KBM-7 (cell line): ENCODE measurements at regions not wholly inside any gene's neighbourhood (a gene's known extent, or its start where the extent isn't known, plus 50 kb on each side); places are given as distances from the start of the nearest gene placed in this dataset.
A peak's percentile ranks its signal among the peaks of the same experiment; 100 is the strongest.
"Not testable (repeated sequence)": the region's sequence is repeated elsewhere in the genome, so short reads cannot be mapped to it uniquely, and the experiment has no call there.

Experiments used
- DNase-seq: peaks from one replicate; pipeline ENCODE4 v3.0.0-alpha.2; 2015
- in situ Hi-C: fragments of 300-500 bp; cut with MboI; formaldehyde crosslinking; loops from 2 replicates; pipeline ENCODE4 v1.14.3; 2020; ENCODE audit warnings: low sequenced_read_pairs, low pct_unique_long_range_greater_than_20kb, mixed read lengths

DNA sequence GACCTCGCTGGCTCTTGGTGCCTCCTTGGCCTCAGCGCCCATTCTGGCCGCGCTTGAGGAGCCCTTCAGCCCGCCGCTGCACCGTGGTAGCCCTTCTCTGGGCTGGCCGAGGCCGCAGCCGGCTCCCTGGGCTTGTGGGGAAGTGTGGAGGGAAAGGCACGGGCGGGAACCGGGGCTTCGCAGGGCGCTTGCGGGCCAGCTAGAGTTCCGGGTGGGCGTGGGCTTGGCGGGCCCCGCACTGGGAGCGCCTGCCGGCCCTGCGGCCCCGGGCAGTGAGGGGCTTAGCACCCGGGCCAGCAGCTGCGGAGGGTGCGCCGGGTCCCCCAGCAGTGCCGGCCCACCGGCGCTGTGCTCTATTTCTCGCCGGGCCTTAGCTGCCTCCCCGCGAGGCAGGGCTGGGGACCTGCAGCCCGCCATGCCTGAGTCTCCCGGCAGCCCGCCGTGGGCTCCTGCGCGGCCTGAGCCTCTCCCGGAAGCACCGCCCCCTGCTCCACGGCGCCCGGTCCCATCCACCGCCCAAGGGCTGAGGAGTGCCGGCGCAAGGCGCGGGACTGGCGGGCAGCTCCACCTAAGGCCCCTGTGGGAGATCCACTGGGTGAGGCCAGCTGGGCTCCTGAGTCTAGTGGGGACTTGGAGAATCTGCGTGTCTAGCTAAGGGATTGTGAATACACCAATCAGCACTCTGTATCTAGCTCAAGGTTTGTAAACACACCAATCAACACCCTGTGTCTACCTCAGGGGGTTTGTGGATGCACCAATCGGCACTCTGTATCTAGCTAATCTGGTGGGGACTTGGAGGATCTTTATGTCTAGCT is 141.1 kb downstream of the SLCO4C1 start:
- in situ Hi-C loops, DNase-seq: not testable (repeated sequence)

DNA sequence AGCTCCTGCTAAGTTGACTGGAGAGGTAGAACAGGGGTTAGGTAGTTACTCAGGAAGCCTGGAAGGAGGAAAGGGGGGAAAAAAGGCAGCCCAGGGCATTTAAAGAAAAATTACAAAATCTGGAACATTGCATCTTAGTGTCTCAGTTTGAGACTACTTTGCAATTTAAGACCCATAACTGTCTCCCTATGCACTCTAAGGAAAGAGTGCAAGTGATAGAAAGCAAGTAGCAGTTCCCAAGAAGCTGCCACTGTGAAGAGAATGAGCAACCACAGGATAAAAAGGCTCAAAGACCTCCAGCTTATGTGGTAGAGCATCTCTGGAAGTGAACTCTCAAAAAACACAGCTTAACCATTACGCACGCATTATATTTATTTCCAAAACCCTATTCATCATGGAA is 141.8 kb downstream of the SLCO4C1 start:
- in situ Hi-C loops, result no loop called here
- no peak for DNase-seq

- DNase-seq, result peak; percentile 65
- in situ Hi-C loops, result no loop called here
Observed at GRCh38 chr5:102153003-102153759, 142.9 kb downstream of the SLCO4C1 start.

DNA sequence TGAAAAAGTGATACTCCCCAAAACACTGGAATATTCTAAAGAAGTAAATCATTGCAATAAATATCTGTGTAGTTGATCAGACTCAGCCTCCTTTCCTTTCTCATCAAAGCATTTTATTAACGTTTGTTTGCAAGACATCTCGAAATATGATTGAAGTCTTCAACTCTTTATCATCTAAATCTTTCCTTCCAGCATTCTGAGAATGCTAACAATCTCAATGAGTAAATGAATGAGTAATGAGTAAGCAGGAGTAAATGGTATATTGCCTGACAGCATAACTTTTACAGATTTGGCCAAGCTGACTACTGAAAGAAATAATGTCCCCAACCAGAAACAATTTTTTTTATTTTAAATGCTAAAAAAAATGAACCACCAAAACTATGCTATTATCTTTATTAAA is 157.1 kb downstream of the SLCO4C1 start:
- in situ Hi-C loops, result no loop called here
- DNase-seq, result no peak

- no peak for DNase-seq
- in situ Hi-C loops, result no loop called here
Observed at GRCh38 chr5:102138243-102138653, 157.8 kb downstream of the SLCO4C1 start.

DNA sequence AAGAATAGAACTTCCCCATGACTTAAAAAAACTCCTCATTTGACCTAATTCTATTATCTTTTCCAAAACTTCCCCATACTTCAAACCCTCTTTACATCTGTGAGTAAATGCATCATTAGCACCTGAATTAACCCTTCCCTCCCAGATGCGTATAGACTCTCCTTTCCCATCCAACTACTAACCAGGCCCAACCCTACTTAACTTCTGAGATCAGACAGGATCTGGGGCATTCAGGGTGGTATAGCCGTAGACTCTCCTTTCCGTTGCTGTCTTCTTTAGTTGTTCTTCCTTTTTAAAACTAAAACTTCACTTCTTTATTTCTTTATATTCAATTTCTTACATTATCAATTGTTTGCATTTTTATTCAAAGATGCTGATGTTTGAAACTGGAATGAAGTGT is 165.2 kb downstream of the SLCO4C1 start:
- in situ Hi-C loops, result no loop called here
- no peak for DNase-seq

- in situ Hi-C loops, result no loop called here
- DNase-seq, result no peak
Observed at GRCh38 chr5:102130386-102130785, 165.7 kb downstream of the SLCO4C1 start.

DNA sequence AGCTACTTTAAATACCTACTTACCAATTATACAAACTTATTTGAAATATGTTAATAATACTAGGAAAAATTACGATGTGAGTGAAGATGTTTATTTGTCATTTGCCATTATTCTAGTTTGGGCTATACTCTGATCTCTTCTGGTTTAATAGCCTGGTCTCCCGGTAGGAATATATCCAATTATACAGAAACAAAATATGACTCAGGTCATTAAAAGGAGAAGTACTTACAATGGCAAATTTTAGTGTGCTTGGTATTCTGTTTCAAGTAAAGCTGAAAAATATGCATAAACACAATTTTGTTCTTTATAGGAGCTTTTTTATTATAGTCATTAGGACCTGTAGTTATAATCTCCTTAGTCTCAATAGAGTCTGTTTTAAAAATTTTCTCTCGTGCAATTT is 176.8 kb downstream of the SLCO4C1 start:
- DNase-seq, result peak; percentile 8
- in situ Hi-C loops, result no loop called here

- in situ Hi-C loops, result no loop called here
- no peak for DNase-seq
Observed at GRCh38 chr5:102115736-102116135, 180.3 kb downstream of the SLCO4C1 start.

DNA sequence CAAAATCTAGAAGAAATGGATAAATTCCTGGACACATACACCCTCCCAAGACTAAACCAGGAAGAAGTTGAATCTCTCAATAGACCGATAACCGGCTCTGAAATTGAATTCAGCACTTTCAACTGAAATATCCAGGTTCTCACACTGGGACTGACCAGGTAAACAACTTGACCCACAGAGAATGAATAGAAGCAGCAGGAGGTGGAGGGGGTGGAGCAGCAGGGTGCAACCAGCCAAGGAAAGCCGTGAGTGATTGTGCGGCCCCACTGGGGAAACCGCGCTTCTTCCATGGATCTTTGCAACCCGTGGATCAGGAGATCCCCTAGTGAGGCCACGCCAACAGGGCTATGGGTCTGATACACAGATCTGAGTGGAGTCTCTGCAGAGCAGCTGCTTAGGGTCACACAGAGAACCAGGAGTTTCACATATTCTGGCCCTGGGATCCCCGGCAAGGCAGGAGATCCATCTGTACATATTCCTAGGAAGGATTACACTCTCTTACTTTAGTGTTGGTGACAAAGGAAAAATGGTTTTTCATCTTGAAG is 181.5 kb downstream of the SLCO4C1 start:
- in situ Hi-C loops, result no loop called here
- DNase-seq, result no peak

DNA sequence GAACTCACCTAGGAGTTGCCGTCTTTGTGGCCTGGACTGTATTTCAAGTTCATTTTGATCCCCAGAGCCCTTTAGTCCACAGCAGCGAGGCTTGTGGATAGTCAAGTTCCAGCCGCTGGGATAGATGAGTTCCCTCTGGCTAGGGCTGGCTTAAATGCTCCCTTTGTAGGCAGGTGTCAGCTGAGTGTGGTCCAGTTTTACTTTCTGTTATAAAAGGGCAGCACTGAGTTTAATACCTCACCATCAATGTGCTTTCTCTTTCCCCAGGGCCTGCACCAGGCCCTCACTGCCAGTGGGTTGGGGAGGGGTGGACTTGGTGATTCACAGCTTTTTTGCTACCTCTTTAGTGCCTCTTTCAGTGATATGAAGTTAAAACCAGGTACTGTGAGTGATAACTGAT is 188.2 kb downstream of the SLCO4C1 start:
- no peak for DNase-seq

DNA sequence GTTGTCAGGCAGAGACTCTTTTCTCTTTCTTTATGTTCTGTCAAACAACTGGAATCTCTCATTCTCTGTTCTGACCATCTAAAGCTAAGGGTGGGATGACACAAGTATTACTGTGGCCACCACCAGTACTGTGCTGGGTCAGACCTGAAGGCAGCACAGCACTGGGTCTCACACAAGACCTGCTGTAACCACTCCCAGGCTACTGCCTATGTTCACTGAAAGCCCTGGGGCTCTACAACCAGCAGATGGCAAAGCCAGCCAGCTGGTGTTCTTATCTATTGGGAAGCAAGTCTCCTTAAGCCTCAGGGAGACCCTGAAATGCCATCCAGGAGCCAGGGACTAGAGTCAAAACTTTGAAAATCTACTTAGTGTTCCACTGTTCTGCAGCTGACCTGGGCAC is 189.5 kb downstream of the SLCO4C1 start:
- in situ Hi-C loops, result no loop called here
- no peak for DNase-seq

More for the DNA sequence above, 188.2 kb downstream of the SLCO4C1 start:
- in situ Hi-C loops, result no loop called here

GRCh38 chr5:102099766-102100331 is 196.2 kb downstream of the SLCO4C1 start:
- DNase-seq, result no peak
- in situ Hi-C loops, result no loop called here

- in situ Hi-C loops, DNase-seq: not testable (repeated sequence)
Observed at GRCh38 chr5:102099083-102099482, 197.0 kb downstream of the SLCO4C1 start.

GRCh38 chr5:102098606-102099005 is 197.5 kb downstream of the SLCO4C1 start:
- DNase-seq, in situ Hi-C loops: not testable (repeated sequence)

DNA sequence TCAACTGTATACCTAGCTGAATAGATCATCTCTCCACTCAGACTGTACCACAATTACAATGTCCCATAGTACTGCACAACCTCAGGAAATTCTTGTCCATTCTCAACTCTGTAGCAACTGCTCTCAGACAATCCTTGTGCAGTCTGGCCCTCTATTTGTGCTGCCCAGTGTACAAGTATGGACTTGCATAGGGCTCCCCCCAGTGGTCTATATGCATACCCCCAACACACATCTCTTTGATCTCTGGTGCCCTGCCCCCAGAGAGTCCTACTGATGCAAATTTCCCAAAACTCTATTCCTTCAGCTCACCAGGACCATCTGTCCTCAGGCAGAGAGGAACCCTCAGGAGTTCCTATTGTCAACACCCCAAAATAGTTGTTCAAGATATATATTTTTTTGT is 205.3 kb downstream of the SLCO4C1 start:
- in situ Hi-C loops, result no loop called here
- peak; percentile 54 for DNase-seq

DNA sequence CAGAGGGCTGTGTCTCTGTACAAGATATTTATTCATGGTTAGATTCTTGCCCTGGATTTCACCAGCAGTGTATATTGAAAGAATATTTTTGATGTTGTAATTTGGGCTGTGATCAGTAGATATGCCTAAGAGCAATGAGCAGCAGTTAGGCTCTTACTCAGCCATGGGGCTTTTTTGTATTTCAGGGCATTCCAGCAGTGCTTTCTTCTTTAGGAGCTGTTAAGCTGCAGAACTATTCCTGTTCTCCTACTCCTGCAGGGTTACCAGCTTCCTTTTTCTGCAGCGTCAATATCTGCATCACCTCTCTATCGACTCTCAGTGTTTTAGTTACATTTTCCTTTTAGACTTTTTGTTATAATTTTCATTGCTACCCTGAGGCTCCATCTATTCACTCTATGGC is 206.2 kb downstream of the SLCO4C1 start:
- DNase-seq, result no peak
- in situ Hi-C loops, result no loop called here

GRCh38 chr5:102087906-102088305 is 208.2 kb downstream of the SLCO4C1 start:
- in situ Hi-C loops, result no loop called here
- DNase-seq, result no peak

GRCh38 chr5:102080288-102080687 is 215.8 kb downstream of the SLCO4C1 start:
- DNase-seq, result no peak
- in situ Hi-C loops, result no loop called here

GRCh38 chr5:102077920-102078319 is 218.2 kb downstream of the SLCO4C1 start:
- no peak for DNase-seq
- in situ Hi-C loops, result no loop called here
